ENCODE measurements at regions not wholly inside any gene's neighbourhood (a gene's known extent, or its start where the extent isn't known, plus 50 kb on each side); places are given as distances from the start of the nearest gene placed in this dataset.

- no peak for TF ChIP-seq CTCF (conservative IDR thresholded peaks at IDR 0.05)
- H3K4me3 Mint-ChIP-seq = peak overlapping the region; percentile 59 to 78
- Histone ChIP-seq H3K4ac (ENCODE audit: low read depth, low read length) (no peak overlapping the region), H3K9ac (ENCODE audit: extremely low read depth, insufficient read length, low read length) (no peak overlapping the region), H4K91ac (ENCODE audit: insufficient read length, low read depth, low read length) (no peak overlapping the region), H3K27me3 (ENCODE audit: insufficient read depth, low read length) (peaks cover 3% of the 10 kb centered on the region; the same call in 1 of the 2 replicates), H4K5ac (ENCODE audit: insufficient read length, low read depth, low read length) (no peak overlapping the region), H3K9me3 (ENCODE audit: control insufficient read depth, low read depth, low read length) (no peaks in the 10 kb centered on the region), H2BK20ac (ENCODE audit: low read depth, low read length, poor library complexity, severe bottlenecking) (no peak overlapping the region), H4K20me1 (ENCODE audit: control insufficient read depth, insufficient read depth, insufficient read length) (no peaks in the 10 kb centered on the region), H3K18ac (ENCODE audit: insufficient read length, low read depth, low read length) (no peak overlapping the region), H3K14ac (ENCODE audit: insufficient read depth, low read length) (no peak overlapping the region), H2AK5ac (ENCODE audit: insufficient read length, low read length) (no peak overlapping the region), H3K56ac (ENCODE audit: insufficient read length, low read depth, low read length) (no peak overlapping the region), H3K23me2 (ENCODE audit: insufficient read length, low read depth, low read length, poor library complexity, severe bottlenecking) (no peaks in the 10 kb centered on the region), H2BK5ac (ENCODE audit: insufficient read length, low read length) (no peak overlapping the region), H3K23ac (ENCODE audit: insufficient read length, low read depth, low read length) (no peak overlapping the region), H2AFZ (ENCODE audit: low read length) (no peak overlapping the region), H3K79me2 (ENCODE audit: insufficient read depth, low read length) (no peaks in the 10 kb centered on the region), H3T11ph (ENCODE audit: low read length) (no peak overlapping the region), H3K4me1 (ENCODE audit: insufficient read depth, low read length) (no peaks in the 10 kb centered on the region), H2BK12ac (ENCODE audit: insufficient read length, low read depth, low read length) (no peak overlapping the region), H3K79me1 (ENCODE audit: insufficient read depth, low read depth, low read length, poor library complexity, severe bottlenecking) (no peaks in the 10 kb centered on the region), H3K27ac (ENCODE audit: insufficient read length, low read depth, low read length) (no peak overlapping the region), H2BK15ac (ENCODE audit: low read depth, low read length) (no peak overlapping the region), H4K8ac (replicated peaks; ENCODE audit: insufficient read length, low read depth, low read length) (no peak overlapping the region), H3K4me2 (ENCODE audit: insufficient read depth, insufficient read length, low read length) (peak overlapping the region; percentile 5), H2BK120ac (ENCODE audit: low read depth, low read length, poor library complexity, severe bottlenecking) (no peak overlapping the region)
- H3K4me1 Mint-ChIP-seq = peaks cover 14 to 25% of the 10 kb centered on the region in 2 experiments
- DNase-seq = no peak
- H3K27me3 Mint-ChIP-seq (ENCODE audit: low read depth) = peaks cover 89% of the 10 kb centered on the region
- no CpG with 5 or more reads among the region's 38 CpGs for WGBS (ENCODE audit: extremely low coverage, insufficient read length, low lambda C conversion rate)
- no peak overlapping the region for H3K27ac Mint-ChIP-seq
- no peaks in the 10 kb centered on the region for H3K36me3 Mint-ChIP-seq (ENCODE audit: insufficient read depth in 1 of 3, low read depth in 3 of 3)
- H3K9me3 Mint-ChIP-seq = no peaks in the 10 kb centered on the region; a peak in 1 of 5 replicates
These were observed 57.4 kb downstream of the IGLL1 start for GRCh38 chr22:23522623-23523251.

All from H9 (cell line).